Left lung (tissue), 4 donors: ENCODE measurements at regions not wholly inside any gene's neighbourhood (a gene's known extent, or its start where the extent isn't known, plus 50 kb on each side); places are given as distances from the start of the nearest gene placed in this dataset.

ENCODE experiments used
- ATAC-seq: fragments of 200-7000 bp; cut with Tn5 transposase; one replicate; pipeline ENCODE4 v1.9.1; 2020; ENCODE audit warnings: moderate library complexity
- DNase-seq, 4 donors: peaks; one replicate each; pipeline ENCODE4 v3.0.0-alpha.2; 2013 to 2020
- H3K27ac ChIP-seq, 2 donors: fragments of 200-600 bp; sonication (generic) in 1 of 2; one replicate each; pipeline versions ENCODE4 v1.5.0 to v1.8.0; 2020 to 2021
- H3K27me3 ChIP-seq, 2 donors: fragments of 200-600 bp; sonication (generic) in 1 of 2; one replicate each; pipeline versions ENCODE4 v1.5.0 to v1.8.0; 2020 to 2021
- H3K36me3 ChIP-seq, 2 donors: fragments of 200-600 bp; sonication (generic) in 1 of 2; one replicate each; pipeline versions ENCODE4 v1.5.0 to v1.8.0; 2020 to 2021
- H3K4me1 ChIP-seq, 2 donors: fragments of 200-600 bp; one replicate each; pipeline ENCODE4 v1.8.0; 2021
- H3K4me3 ChIP-seq, 2 donors: fragments of 200-600 bp; sonication (generic) in 1 of 2; one replicate each; pipeline versions ENCODE4 v1.5.0 to v1.8.0; 2020 to 2021; ENCODE audit warnings: mild to moderate bottlenecking in 1 of 2
- H3K9me3 ChIP-seq, 2 donors: fragments of 200-600 bp; sonication (generic) in 1 of 2; one replicate each; pipeline versions ENCODE4 v1.5.0 to v1.8.0; 2020 to 2021
- intact Hi-C, 2 donors: fragments of 100-400 bp; cut with DNase I; formaldehyde crosslinking; loops; one replicate each; pipeline versions ENCODE4 v1.11.2 to v1.14.2; 2022
- TF ChIP-seq, protein P1 (sequence below), 2 donors: fragments of 200-600 bp; sonication (generic) in 1 of 2; IDR thresholded peaks; one replicate each; pipeline versions ENCODE4 v1.5.0 to v1.8.0; 2021; ENCODE audit warnings: antibody characterized with exemption in 2 of 2
- donor health status: DM: no; HTN: yes; CAD: no.
- donor health status: DM: no; HTN: no; CAD: no.

DNA sequence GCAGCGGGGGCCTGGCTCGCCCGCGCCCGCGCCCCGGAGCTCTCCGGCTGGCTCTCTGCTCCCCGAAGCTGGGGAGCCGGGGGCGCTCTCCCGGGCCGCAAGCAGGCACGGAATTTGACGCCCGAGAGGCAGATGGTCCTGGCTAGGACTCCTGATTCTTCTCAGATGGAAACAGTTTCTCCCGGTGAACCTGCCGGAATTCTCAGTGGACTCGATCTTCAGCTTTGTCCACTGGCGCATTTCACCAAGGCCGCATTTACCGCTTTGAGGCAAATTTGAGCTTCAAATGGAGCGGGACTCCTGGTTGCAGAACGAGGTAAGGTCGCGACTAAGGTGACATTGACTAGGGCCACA lies 305.7 kb upstream of the KCNN2 start:
- TF ChIP-seq, protein P1, sequence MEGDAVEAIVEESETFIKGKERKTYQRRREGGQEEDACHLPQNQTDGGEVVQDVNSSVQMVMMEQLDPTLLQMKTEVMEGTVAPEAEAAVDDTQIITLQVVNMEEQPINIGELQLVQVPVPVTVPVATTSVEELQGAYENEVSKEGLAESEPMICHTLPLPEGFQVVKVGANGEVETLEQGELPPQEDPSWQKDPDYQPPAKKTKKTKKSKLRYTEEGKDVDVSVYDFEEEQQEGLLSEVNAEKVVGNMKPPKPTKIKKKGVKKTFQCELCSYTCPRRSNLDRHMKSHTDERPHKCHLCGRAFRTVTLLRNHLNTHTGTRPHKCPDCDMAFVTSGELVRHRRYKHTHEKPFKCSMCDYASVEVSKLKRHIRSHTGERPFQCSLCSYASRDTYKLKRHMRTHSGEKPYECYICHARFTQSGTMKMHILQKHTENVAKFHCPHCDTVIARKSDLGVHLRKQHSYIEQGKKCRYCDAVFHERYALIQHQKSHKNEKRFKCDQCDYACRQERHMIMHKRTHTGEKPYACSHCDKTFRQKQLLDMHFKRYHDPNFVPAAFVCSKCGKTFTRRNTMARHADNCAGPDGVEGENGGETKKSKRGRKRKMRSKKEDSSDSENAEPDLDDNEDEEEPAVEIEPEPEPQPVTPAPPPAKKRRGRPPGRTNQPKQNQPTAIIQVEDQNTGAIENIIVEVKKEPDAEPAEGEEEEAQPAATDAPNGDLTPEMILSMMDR (IDR thresholded peaks at IDR 0.05) = no peak
- DNase-seq (peak in 1 of 4 donors; percentile 5), ATAC-seq (peak; percentile 24)
- intact Hi-C loops = no loop called here
- peak overlapping the region; percentile 35 to 36 for H3K4me3 ChIP-seq
- H3K36me3 ChIP-seq = no peaks in the 10 kb centered on the region
- H3K27ac ChIP-seq = no peak overlapping the region
- peaks cover 6 to 7% of the 10 kb centered on the region in 2 donors for H3K4me1 ChIP-seq
- peaks cover 24 to 34% of the 10 kb centered on the region in 2 donors for H3K27me3 ChIP-seq
- no peaks in the 10 kb centered on the region for H3K9me3 ChIP-seq

DNA sequence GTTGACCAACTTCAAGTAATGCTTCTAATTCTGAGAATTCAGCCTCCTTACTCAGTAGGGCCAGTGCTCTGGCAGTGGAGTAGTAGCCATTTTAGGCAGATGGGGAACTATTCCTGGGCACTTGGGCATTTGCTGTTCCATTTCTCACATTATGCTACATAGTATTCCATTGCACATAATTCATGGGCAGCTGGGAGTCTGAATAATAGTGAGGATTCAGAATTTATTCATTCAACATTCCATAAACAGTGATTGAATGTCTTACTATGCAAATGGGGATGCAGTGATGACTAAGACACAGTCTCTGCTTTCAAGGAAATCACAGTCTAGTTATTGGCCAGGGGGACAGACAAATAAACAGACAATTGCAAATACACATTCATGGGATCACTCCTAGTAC lies 301.0 kb upstream of the KCNN2 start:
- H3K9me3 ChIP-seq = no peaks in the 10 kb centered on the region
- no peak overlapping the region for H3K27ac ChIP-seq
- H3K36me3 ChIP-seq = no peaks in the 10 kb centered on the region
- intact Hi-C loops = no loop called here
- TF ChIP-seq, protein P1 (IDR thresholded peaks at IDR 0.05) = no peak
- no peak for DNase-seq
- H3K27me3 ChIP-seq = peaks cover 11 to 12% of the 10 kb centered on the region in 2 donors
- H3K4me3 ChIP-seq = no peak overlapping the region
- peaks cover 0 to 4% of the 10 kb centered on the region in 2 donors for H3K4me1 ChIP-seq
- no peak for ATAC-seq

DNA sequence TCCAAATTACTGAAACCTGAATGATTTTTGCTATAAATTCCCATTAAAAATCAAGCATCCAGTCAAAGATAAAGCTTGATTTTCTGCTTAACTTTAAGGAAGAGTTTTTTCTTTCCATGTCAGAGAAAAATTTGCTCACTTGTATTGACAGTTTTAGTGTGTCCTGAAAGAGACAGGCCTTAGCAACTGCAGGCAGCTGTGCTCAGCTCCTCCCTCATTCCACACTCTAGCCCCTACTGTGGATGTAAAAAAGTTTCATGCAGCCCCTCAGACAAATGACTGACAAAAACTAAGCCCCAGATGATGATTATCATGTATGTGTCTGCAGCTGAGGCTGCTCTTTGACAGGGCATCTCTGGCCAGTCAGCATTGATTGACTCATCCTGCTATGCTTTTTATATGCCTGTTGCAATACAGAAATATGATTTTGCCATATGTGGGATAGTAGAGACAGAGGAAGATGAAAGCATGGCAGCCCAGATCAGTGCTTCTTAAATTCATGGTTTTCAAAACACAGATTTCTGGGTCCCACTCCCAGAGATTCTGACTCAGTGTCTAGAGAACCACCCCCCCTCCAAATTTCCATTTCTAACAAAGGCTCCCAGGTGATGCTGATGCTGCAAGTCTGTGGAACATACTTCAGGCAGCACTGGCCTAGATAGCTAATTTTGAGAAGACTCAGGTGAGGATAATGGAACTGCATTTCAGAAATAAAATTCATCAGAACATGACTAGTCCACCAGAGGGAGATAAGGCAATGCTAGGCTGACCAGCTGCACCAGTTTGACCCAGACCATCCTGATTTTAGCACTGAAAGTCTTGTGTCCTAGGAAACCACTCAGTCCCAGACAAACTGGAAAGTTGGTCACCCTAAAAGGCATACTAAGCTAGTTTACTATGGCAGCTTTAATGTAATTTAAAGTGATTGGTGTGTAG lies 298.7 kb upstream of the KCNN2 start:
- no peak for DNase-seq
- TF ChIP-seq, protein P1 (IDR thresholded peaks at IDR 0.05) = no peak
- intact Hi-C loops = no loop called here
- H3K27ac ChIP-seq = no peak overlapping the region
- ATAC-seq = no peak
- no peaks in the 10 kb centered on the region for H3K27me3 ChIP-seq
- no peak overlapping the region for H3K4me3 ChIP-seq
- no peaks in the 10 kb centered on the region for H3K9me3 ChIP-seq
- no peaks in the 10 kb centered on the region for H3K4me1 ChIP-seq
- H3K36me3 ChIP-seq = no peaks in the 10 kb centered on the region

DNA sequence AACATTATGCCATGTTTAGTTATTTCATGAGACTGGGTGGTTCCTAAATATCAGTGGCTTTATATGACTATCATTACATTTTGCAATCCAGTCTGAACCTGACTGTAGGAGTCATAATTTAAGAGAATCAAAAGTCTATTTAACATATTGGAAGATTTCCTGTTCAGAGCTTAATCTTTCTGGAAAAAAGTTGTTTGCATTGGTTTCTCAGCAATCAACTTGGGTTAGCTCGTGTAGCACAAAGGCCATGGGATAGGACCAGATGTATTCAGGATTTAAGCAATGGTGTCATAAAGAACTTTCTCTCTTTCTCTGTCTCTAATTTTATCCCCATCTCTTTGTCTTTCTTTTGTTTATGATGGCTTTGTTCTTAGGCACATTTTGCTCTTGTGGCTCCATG lies 296.0 kb upstream of the KCNN2 start:
- ATAC-seq (no peak), DNase-seq (no peak)
- Histone ChIP-seq H3K27me3 (no peaks in the 10 kb centered on the region), H3K27ac (no peak overlapping the region), H3K4me3 (no peak overlapping the region), H3K4me1 (no peaks in the 10 kb centered on the region), H3K9me3 (no peaks in the 10 kb centered on the region), H3K36me3 (no peaks in the 10 kb centered on the region)
- intact Hi-C loops = no loop called here
- TF ChIP-seq, protein P1 (IDR thresholded peaks at IDR 0.05) = no peak

DNA sequence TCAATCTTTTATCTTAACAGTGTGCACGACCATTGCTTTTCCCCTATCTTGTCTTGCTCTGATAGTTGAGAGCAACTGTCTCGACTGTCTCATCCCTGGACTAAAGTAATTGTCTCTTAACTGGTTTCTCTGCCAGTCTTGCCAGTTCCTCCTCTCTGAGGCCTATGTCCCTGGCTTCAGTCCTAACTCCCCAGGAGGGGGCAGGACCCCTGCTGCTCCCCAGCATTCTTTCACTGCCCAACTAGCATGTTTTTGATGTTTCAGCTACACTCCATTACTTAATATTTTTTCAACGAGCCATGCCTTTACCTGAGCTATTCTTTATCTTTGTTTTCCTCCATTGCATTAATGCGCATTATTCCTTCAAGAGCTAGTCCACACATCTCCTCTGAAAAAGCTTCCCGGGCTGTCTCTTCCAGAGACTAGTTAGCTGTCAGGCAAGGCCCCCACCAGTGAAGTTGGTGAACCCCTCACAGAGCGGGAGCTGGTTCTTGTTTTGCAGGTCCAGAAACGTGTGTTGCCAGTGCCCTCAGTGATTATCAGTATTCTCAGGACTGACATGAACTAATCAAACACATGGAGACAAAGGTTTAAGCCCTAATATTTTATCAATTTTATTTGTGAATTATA lies 291.7 kb upstream of the KCNN2 start:
- Histone ChIP-seq H3K9me3 (no peaks in the 10 kb centered on the region), H3K27me3 (no peaks in the 10 kb centered on the region), H3K4me1 (no peaks in the 10 kb centered on the region), H3K27ac (no peak overlapping the region), H3K4me3 (no peak overlapping the region), H3K36me3 (no peaks in the 10 kb centered on the region)
- ATAC-seq = no peak
- no peak for DNase-seq
- TF ChIP-seq, protein P1 (IDR thresholded peaks at IDR 0.05) = no peak
- intact Hi-C loops = no loop called here
